H9 (cell line): ENCODE measurements at regions not wholly inside any gene's neighbourhood (a gene's known extent, or its start where the extent isn't known, plus 50 kb on each side); places are given as distances from the start of the nearest gene placed in this dataset.

ENCODE experiments used
- DNase-seq: peaks from one replicate; pipeline ENCODE4 v3.0.0-alpha.2; 2017
- H2AFZ ChIP-seq: one replicate; pipeline ENCODE4 v1.6.1; 2013; ENCODE audit warnings: mild to moderate bottlenecking, low read length, control low read depth, moderate library complexity
- H2AK5ac ChIP-seq: 2 replicates; pipeline ENCODE4 v1.6.1; 2013; ENCODE audit warnings: low read length, control low read depth, mixed read lengths; ENCODE audit not compliant: insufficient read length
- H2BK120ac ChIP-seq: one replicate; pipeline ENCODE4 v1.6.1; 2013; ENCODE audit warnings: low read depth, mild to moderate bottlenecking, low read length, control low read depth, inconsistent platforms; ENCODE audit not compliant: poor library complexity, severe bottlenecking
- H2BK12ac ChIP-seq: 2 replicates; pipeline ENCODE4 v1.6.1; 2013; ENCODE audit warnings: low read length, control low read depth, mixed read lengths, low read depth; ENCODE audit not compliant: insufficient read length
- H2BK15ac ChIP-seq: 2 replicates; pipeline ENCODE4 v1.6.1; 2013; ENCODE audit warnings: low read depth, low read length, control low read depth
- H2BK20ac ChIP-seq: one replicate; pipeline ENCODE4 v1.6.1; 2013; ENCODE audit warnings: low read depth, mild to moderate bottlenecking, low read length, control low read depth, inconsistent platforms; ENCODE audit not compliant: poor library complexity, severe bottlenecking
- H2BK5ac ChIP-seq: 2 replicates; pipeline ENCODE4 v1.6.1; 2013; ENCODE audit warnings: low read length, control low read depth, mixed read lengths; ENCODE audit not compliant: insufficient read length
- H3K14ac ChIP-seq: 2 replicates; pipeline ENCODE4 v1.6.1; 2013; ENCODE audit warnings: low read length, control low read depth; ENCODE audit not compliant: insufficient read depth
- H3K18ac ChIP-seq: 2 replicates; pipeline ENCODE4 v1.6.1; 2013; ENCODE audit warnings: low read depth, mild to moderate bottlenecking, mixed read lengths, low read length, control low read depth; ENCODE audit not compliant: insufficient read length
- H3K23ac ChIP-seq: 2 replicates; pipeline ENCODE4 v1.6.1; 2013; ENCODE audit warnings: low read length, control low read depth, mixed read lengths, low read depth; ENCODE audit not compliant: insufficient read length
- H3K23me2 ChIP-seq: 2 replicates; pipeline ENCODE4 v1.6.1; 2013; ENCODE audit warnings: low read depth, mild to moderate bottlenecking, mixed read lengths, low read length, control low read depth; ENCODE audit not compliant: insufficient read length, poor library complexity, severe bottlenecking
- H3K27ac ChIP-seq: 2 replicates; pipeline ENCODE4 v1.5.1; 2013; ENCODE audit warnings: low read length, control low read depth, mixed read lengths, low read depth; ENCODE audit not compliant: insufficient read length
- H3K27me3 ChIP-seq: 2 replicates; pipeline ENCODE4 v1.6.1; 2013; ENCODE audit warnings: low read length, control low read depth, inconsistent platforms; ENCODE audit not compliant: insufficient read depth
- H3K4ac ChIP-seq: 2 replicates; pipeline ENCODE4 v1.6.1; 2013; ENCODE audit warnings: low read depth, mild to moderate bottlenecking, control low read depth, inconsistent platforms, low read length, moderate library complexity
- H3K4me1 ChIP-seq: 2 replicates; pipeline ENCODE4 v1.6.1; 2013; ENCODE audit warnings: low read length, control low read depth, inconsistent platforms; ENCODE audit not compliant: insufficient read depth
- H3K4me2 ChIP-seq: 2 replicates; pipeline ENCODE4 v1.6.1; 2013; ENCODE audit warnings: low read length, control low read depth, mixed read lengths; ENCODE audit not compliant: insufficient read length, insufficient read depth
- H3K56ac ChIP-seq: 2 replicates; pipeline ENCODE4 v1.6.1; 2013; ENCODE audit warnings: low read depth, mild to moderate bottlenecking, mixed read lengths, low read length, control low read depth; ENCODE audit not compliant: insufficient read length
- H3K79me1 ChIP-seq: 2 replicates; pipeline ENCODE4 v1.6.1; 2013; ENCODE audit warnings: low read depth, mild to moderate bottlenecking, moderate library complexity, low read length, control low read depth, inconsistent platforms; ENCODE audit not compliant: insufficient read depth, poor library complexity, severe bottlenecking
- H3K79me2 ChIP-seq: 2 replicates; pipeline ENCODE4 v1.6.1; 2013; ENCODE audit warnings: low read length, control low read depth, inconsistent platforms; ENCODE audit not compliant: insufficient read depth
- H3K9ac ChIP-seq: 2 replicates; pipeline ENCODE4 v1.6.1; 2013; ENCODE audit warnings: low read length, control low read depth, mixed read lengths; ENCODE audit not compliant: insufficient read length; ENCODE audit errors: extremely low read depth
- H3K9me3 ChIP-seq: one replicate; pipeline ENCODE4 v1.6.1; 2013; ENCODE audit warnings: low read depth, low read length, inconsistent platforms; ENCODE audit not compliant: control insufficient read depth
- H3T11ph ChIP-seq: one replicate; pipeline ENCODE4 v1.6.1; 2013; ENCODE audit warnings: mild to moderate bottlenecking, low read length, control low read depth, inconsistent platforms
- H4K20me1 ChIP-seq: one replicate; pipeline ENCODE4 v1.6.1; 2013; ENCODE audit not compliant: control insufficient read depth, insufficient read length, insufficient read depth
- H4K5ac ChIP-seq: 2 replicates; pipeline ENCODE4 v1.6.1; 2013; ENCODE audit warnings: low read depth, mild to moderate bottlenecking, mixed read lengths, low read length, control low read depth; ENCODE audit not compliant: insufficient read length
- H4K8ac ChIP-seq: replicated peaks from 2 replicates; pipeline ENCODE4 v1.6.1; 2013; ENCODE audit warnings: low read length, control low read depth, mixed read lengths, low read depth; ENCODE audit not compliant: insufficient read length
- H4K91ac ChIP-seq: 2 replicates; pipeline ENCODE4 v1.6.1; 2013; ENCODE audit warnings: low read depth, mild to moderate bottlenecking, moderate library complexity, mixed read lengths, low read length, control low read depth; ENCODE audit not compliant: insufficient read length
- H3K27ac Mint-ChIP-seq, 3 experiments: 2 replicates in 2 of 3; 3 replicates in 1 of 3; pipeline ENCODE4 v1.8.0; 2020 to 2021; ENCODE audit warnings: mixed read lengths in 3 of 3, mild to moderate bottlenecking in 1 of 3, moderate library complexity in 1 of 3
- H3K27me3 Mint-ChIP-seq: 2 replicates; pipeline ENCODE4 v1.8.0; 2021; ENCODE audit warnings: low read depth, mild to moderate bottlenecking, moderate library complexity, mixed read lengths
- H3K36me3 Mint-ChIP-seq, 3 experiments: 2 replicates in 2 of 3; 3 replicates in 1 of 3; pipeline ENCODE4 v1.8.0; 2020 to 2021; ENCODE audit warnings: low read depth in 3 of 3, mixed read lengths in 3 of 3; ENCODE audit not compliant: insufficient read depth in 1 of 3
- H3K4me1 Mint-ChIP-seq, 2 experiments: 2 replicates each; pipeline ENCODE4 v1.8.0; 2020; ENCODE audit warnings: mixed read lengths in 2 of 2
- H3K4me3 Mint-ChIP-seq, 2 experiments: 2 replicates in 1 of 2; 3 replicates in 1 of 2; pipeline ENCODE4 v1.8.0; 2020 to 2021; ENCODE audit warnings: mild to moderate bottlenecking in 2 of 2, mixed read lengths in 2 of 2, moderate library complexity in 1 of 2
- H3K9me3 Mint-ChIP-seq, 2 experiments: 2 replicates in 1 of 2; 3 replicates in 1 of 2; pipeline ENCODE4 v1.8.0; 2020; ENCODE audit warnings: mild to moderate bottlenecking in 2 of 2, mixed read lengths in 2 of 2, moderate library complexity in 1 of 2
- CTCF ChIP-seq: fragments of 200-600 bp; sonication (generic); conservative IDR thresholded peaks from 3 replicates; pipeline ENCODE4 v1.8.0; 2021; ENCODE audit warnings: antibody characterized with exemption, mild to moderate bottlenecking
- WGBS: extraction: QIAGEN DNeasy Blood & Tissue Kit; methylation state at CpG from one replicate; pipeline ENCODE4 v1.1.7; 2013; ENCODE audit warnings: missing lambda C conversion rate, low lambda C conversion rate, mixed read lengths; ENCODE audit not compliant: insufficient read length; ENCODE audit errors: extremely low coverage; 5-methylcytosine and 5-hydroxymethylcytosine counted together

- H3K4me1 Mint-ChIP-seq, result peaks cover 0 to 5% of the 10 kb centered on the region in 2 experiments; a peak in 2 of 4 replicates
- H3K9me3 ChIP-seq, result no peaks in the 10 kb centered on the region
- H3K27ac ChIP-seq, result no peak overlapping the region
- WGBS, result no CpG with 5 or more reads among the region's 4 CpGs
- H3K27me3 ChIP-seq, result no peaks in the 10 kb centered on the region
- H3K79me2 ChIP-seq, result no peaks in the 10 kb centered on the region
- H3K56ac ChIP-seq, result no peak overlapping the region
- H2BK120ac ChIP-seq, result no peak overlapping the region
- H3T11ph ChIP-seq, result no peak overlapping the region
- peaks cover 0 to 11% (median 0%) of the 10 kb centered on the region in 3 experiments; a peak in 2 of 7 replicates for H3K36me3 Mint-ChIP-seq
- H2AK5ac ChIP-seq, result no peak overlapping the region
- no peak overlapping the region for H4K8ac ChIP-seq
- H3K4me1 ChIP-seq, result no peaks in the 10 kb centered on the region
- no peak overlapping the region for H2BK5ac ChIP-seq
- H4K5ac ChIP-seq, result no peak overlapping the region
- no peak overlapping the region for H3K23ac ChIP-seq
- no peak overlapping the region for H4K91ac ChIP-seq
- no peak overlapping the region for H3K14ac ChIP-seq
- no peak overlapping the region for H3K9ac ChIP-seq
- H4K20me1 ChIP-seq, result peaks cover 2% of the 10 kb centered on the region
- H3K4me2 ChIP-seq, result no peak overlapping the region
- H3K9me3 Mint-ChIP-seq, result peaks cover 7 to 9% of the 10 kb centered on the region in 2 experiments
- no peak overlapping the region for H3K27ac Mint-ChIP-seq
- no peak overlapping the region for H2BK12ac ChIP-seq
- DNase-seq, result no peak
- H2BK20ac ChIP-seq, result no peak overlapping the region
- H3K4me3 Mint-ChIP-seq, result no peak overlapping the region
- no peak overlapping the region for H3K18ac ChIP-seq
- peaks cover 4% of the 10 kb centered on the region for H3K27me3 Mint-ChIP-seq
- H3K4ac ChIP-seq, result no peak overlapping the region
- H3K79me1 ChIP-seq, result no peaks in the 10 kb centered on the region
- H2AFZ ChIP-seq, result no peak overlapping the region
- no peaks in the 10 kb centered on the region for H3K23me2 ChIP-seq
- no peak for TF ChIP-seq CTCF
- no peak overlapping the region for H2BK15ac ChIP-seq
Measured at GRCh38 chr15:62337934-62338333, 172.8 kb upstream of the C2CD4B start.
